CD8-positive, alpha-beta memory T cell (primary cell): ENCODE measurements at regions not wholly inside any gene's neighbourhood (a gene's known extent, or its start where the extent isn't known, plus 50 kb on each side); places are given as distances from the start of the nearest gene placed in this dataset.
"Not testable (repeated sequence)": the region's sequence is repeated elsewhere in the genome, so short reads cannot be mapped to it uniquely, and the experiment has no call there.

Experiments
- CTCF ChIA-PET: fragments of 350-600 bp; sonication (Branson Sonifier 250); formaldehyde crosslinking; loops from one replicate; lab custom pipeline; 2021; ENCODE audit warnings: antibody characterized with exemption; lab: Charles Lee
- POLR2A ChIA-PET: fragments of 350-600 bp; sonication (Branson Sonifier 250); formaldehyde crosslinking; loops from one replicate; lab custom pipeline; 2021; ENCODE audit warnings: antibody characterized with exemption; lab: Charles Lee
- DNase-seq, 5 donors: peaks; one replicate each; pipeline versions ENCODE4 v3.0.0 to v3.0.0-alpha.2; 2020 to 2022; ENCODE audit warnings: mixed read lengths in 1 of 5
- H3K27ac ChIP-seq: one replicate; pipeline ENCODE4 v1.7.0; 2013; ENCODE audit warnings: low read depth, mild to moderate bottlenecking, low read length, moderate library complexity
- H3K27me3 ChIP-seq: 2 replicates; pipeline ENCODE4 v1.7.0; 2013; ENCODE audit warnings: low read length, mild to moderate bottlenecking; ENCODE audit not compliant: insufficient read depth, poor library complexity, severe bottlenecking
- H3K36me3 ChIP-seq: 2 replicates; pipeline ENCODE4 v1.7.0; 2013; ENCODE audit warnings: mild to moderate bottlenecking, low read length, moderate library complexity; ENCODE audit not compliant: insufficient read depth
- H3K4me1 ChIP-seq: 2 replicates; pipeline ENCODE4 v1.7.0; 2013; ENCODE audit warnings: mild to moderate bottlenecking, low read length, moderate library complexity; ENCODE audit not compliant: insufficient read depth
- H3K4me3 ChIP-seq: 2 replicates; pipeline ENCODE4 v1.7.0; 2013; ENCODE audit warnings: mild to moderate bottlenecking, low read length
- H3K9me3 ChIP-seq: 2 replicates; pipeline ENCODE4 v1.7.0; 2013; ENCODE audit warnings: mild to moderate bottlenecking, low read length
- H3K27ac Mint-ChIP-seq, 8 donors: one replicate each; pipeline ENCODE4 v1.8.0; 2020 to 2021; ENCODE audit warnings: mixed read lengths in 8 of 8, mild to moderate bottlenecking in 6 of 8, inconsistent platforms in 3 of 8, moderate library complexity in 3 of 8
- H3K27me3 Mint-ChIP-seq, 2 donors: one replicate each; pipeline ENCODE4 v1.8.0; 2020 to 2021; ENCODE audit warnings: mixed read lengths in 2 of 2, mild to moderate bottlenecking in 1 of 2, moderate library complexity in 1 of 2
- H3K36me3 Mint-ChIP-seq, 3 donors: one replicate each; pipeline ENCODE4 v1.8.0; 2020 to 2021; ENCODE audit warnings: mixed read lengths in 3 of 3, inconsistent platforms in 1 of 3, mild to moderate bottlenecking in 1 of 3
- H3K4me1 Mint-ChIP-seq, 3 donors: one replicate each; pipeline ENCODE4 v1.8.0; 2020 to 2021; ENCODE audit warnings: mixed read lengths in 3 of 3, inconsistent platforms in 1 of 3, mild to moderate bottlenecking in 1 of 3
- H3K4me3 Mint-ChIP-seq, 7 donors: one replicate each; pipeline ENCODE4 v1.8.0; 2020 to 2021; ENCODE audit warnings: mixed read lengths in 7 of 7, mild to moderate bottlenecking in 6 of 7, moderate library complexity in 4 of 7, inconsistent platforms in 2 of 7
- H3K9me3 Mint-ChIP-seq, 5 donors: one replicate each; pipeline ENCODE4 v1.8.0; 2020 to 2022; ENCODE audit warnings: mixed read lengths in 5 of 5, mild to moderate bottlenecking in 3 of 5, moderate library complexity in 2 of 5, inconsistent platforms in 1 of 5

DNA sequence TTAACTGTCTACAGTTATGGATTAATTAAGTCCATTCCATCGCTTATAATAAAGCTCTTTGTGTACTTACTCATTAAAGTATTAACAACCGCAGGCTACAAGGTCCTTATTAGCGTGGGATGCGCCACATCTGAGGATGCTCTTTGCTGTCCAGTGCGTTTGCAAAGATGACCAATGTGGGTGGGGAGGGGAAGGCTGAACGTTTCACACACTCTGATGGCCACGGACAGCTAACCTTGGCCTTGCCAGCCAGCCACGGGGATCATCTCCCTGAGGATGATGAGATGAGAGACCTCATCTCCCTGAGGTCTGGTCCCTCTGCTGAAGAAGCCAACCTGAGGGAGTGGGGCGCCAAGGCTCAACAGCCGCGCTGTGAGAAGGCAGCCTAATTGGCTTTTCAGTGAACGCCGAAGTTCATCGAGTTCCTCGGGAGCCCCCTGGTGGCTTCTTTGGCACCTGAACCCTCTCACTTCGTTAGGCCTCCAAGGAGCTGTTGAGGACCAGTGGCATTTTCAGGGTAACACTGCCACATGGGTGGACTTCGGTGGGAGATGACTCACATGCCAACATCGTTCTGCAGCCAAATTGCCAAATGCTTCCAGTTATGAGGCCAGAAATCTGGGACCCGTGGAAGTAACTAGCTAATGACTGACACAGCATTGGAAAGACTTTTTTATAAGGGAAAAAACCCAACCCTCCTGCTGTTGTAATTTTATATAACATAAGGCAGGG, 69.3 kb upstream of the SEC11C start:
- no peak overlapping the region for H3K4me3 Mint-ChIP-seq
- ChIA-PET POLR2A (no interaction called here), CTCF (interaction anchor here (0.6 to 2.6 kb wide), 18 partner anchors 9 to 379 kb away, joined by 3 to 22 read pairs (median 3); no protein-coding TSS in a partner anchor)
- no peaks in the 10 kb centered on the region for H3K36me3 Mint-ChIP-seq
- Histone ChIP-seq H3K27ac (no peak overlapping the region), H3K27me3 (no peaks in the 10 kb centered on the region), H3K4me1 (no peaks in the 10 kb centered on the region), H3K9me3 (no peaks in the 10 kb centered on the region), H3K4me3 (no peak overlapping the region), H3K36me3 (no peaks in the 10 kb centered on the region)
- no peaks in the 10 kb centered on the region for H3K9me3 Mint-ChIP-seq
- no peak overlapping the region for H3K27ac Mint-ChIP-seq
- DNase-seq: peak; percentile 38 to 74 (median 58)
- no peaks in the 10 kb centered on the region for H3K4me1 Mint-ChIP-seq
- H3K27me3 Mint-ChIP-seq: peaks cover 0 to 3% of the 10 kb centered on the region in 2 donors

DNA sequence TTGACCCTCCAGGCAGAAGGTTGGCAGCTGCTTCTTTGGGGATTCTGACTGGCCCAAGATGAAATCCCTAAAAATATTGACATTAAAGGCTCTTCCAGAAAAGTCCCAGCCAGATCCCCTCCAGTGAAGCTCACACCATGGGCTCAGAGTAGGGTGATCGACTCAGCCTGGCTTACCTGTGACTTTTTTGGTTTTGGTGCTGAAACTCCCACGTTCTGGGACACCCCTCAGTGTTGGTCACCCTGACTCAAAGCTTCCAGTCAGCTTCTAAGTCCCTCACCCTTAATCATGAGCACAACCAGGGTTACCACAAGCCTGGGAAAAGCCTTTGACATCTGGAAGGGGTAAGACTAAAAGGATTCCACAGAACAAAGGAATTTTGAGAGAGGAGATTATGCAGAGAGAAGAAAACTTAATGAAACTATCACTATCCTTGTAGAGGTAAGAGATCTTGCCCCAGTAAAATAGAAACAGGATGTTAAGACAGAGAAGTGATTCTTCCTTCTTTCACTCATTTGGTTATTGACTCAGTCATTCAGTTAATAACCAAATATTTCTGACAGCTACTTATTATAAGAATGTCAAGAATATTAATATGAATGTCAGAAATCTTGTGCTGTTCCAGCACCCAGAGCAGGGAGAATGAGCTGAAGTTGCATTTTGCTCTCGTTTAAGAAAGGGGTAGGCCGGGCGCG, 66.8 kb upstream of the SEC11C start:
- Mint-ChIP-seq H3K4me1 (no peaks in the 10 kb centered on the region), H3K4me3 (no peak overlapping the region), H3K9me3 (no peaks in the 10 kb centered on the region), H3K27me3 (peaks cover 1 to 9% of the 10 kb centered on the region in 2 donors), H3K36me3 (no peaks in the 10 kb centered on the region), H3K27ac (no peak overlapping the region)
- no peaks in the 10 kb centered on the region for H3K4me1 ChIP-seq
- ChIA-PET POLR2A (no interaction called here), CTCF (interaction anchor here (0.7 to 1.7 kb wide), 4 partner anchors 11 to 305 kb away, joined by 4 to 5 read pairs (median 4); no protein-coding TSS in a partner anchor)
- H3K27me3 ChIP-seq: no peaks in the 10 kb centered on the region
- no peak overlapping the region for H3K4me3 ChIP-seq
- no peaks in the 10 kb centered on the region for H3K36me3 ChIP-seq
- no peak for DNase-seq
- no peak overlapping the region for H3K27ac ChIP-seq
- H3K9me3 ChIP-seq: no peaks in the 10 kb centered on the region

DNA sequence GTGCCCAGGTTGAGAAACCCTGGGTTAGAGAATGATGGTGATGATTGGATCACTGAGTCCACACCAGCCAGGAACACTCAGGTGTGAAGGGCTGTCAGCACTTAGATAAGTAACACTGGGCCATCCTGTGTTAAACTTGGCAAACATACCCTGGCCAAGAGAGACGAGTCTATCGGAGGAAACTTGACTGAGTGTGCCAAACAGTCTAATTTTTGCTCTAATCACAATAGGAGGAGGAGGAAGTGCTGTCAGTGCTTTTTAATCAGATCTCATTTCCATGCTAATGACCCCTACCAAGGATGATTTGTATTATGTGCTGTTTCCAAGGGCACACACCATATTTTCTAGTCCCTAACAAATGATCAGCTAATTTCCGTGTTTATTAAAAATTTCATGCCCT, 63.8 kb upstream of the SEC11C start:
- no peak for DNase-seq
- Histone ChIP-seq H3K9me3 (no peaks in the 10 kb centered on the region), H3K27me3 (no peaks in the 10 kb centered on the region), H3K36me3 (no peaks in the 10 kb centered on the region), H3K27ac (no peak overlapping the region), H3K4me1 (no peaks in the 10 kb centered on the region), H3K4me3 (no peak overlapping the region)
- Mint-ChIP-seq H3K9me3 (no peaks in the 10 kb centered on the region), H3K27ac (no peak overlapping the region), H3K36me3 (no peaks in the 10 kb centered on the region), H3K4me3 (no peak overlapping the region), H3K4me1 (no peaks in the 10 kb centered on the region), H3K27me3 (peaks cover 7 to 16% of the 10 kb centered on the region in 2 donors)
- CTCF ChIA-PET: no interaction called here
- POLR2A ChIA-PET: no interaction called here

DNA sequence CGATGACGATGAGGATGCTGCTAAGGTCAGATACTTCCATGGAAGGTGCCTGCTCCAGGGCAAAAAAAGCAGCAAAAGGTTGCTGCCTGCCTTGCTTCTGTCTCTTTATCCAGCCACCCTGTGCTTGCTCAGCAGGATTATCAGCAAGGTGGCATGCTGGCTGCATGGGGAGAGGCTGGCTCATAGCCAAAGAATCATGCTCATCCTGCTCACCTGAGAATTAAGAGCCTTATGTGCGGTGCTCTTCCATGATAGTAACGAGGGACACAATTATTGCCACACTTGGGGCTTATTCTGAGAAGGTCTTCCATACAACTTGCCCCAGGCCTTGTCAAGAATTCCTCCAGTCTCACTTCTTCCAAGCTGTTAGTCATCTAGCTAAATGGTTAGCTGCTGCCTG, 60.4 kb upstream of the SEC11C start:
- DNase-seq: no peak
- CTCF ChIA-PET: interaction anchor here (1.2 kb wide), 1 partner anchor 323 kb away, joined by 3 read pairs; no protein-coding TSS in a partner anchor

DNA sequence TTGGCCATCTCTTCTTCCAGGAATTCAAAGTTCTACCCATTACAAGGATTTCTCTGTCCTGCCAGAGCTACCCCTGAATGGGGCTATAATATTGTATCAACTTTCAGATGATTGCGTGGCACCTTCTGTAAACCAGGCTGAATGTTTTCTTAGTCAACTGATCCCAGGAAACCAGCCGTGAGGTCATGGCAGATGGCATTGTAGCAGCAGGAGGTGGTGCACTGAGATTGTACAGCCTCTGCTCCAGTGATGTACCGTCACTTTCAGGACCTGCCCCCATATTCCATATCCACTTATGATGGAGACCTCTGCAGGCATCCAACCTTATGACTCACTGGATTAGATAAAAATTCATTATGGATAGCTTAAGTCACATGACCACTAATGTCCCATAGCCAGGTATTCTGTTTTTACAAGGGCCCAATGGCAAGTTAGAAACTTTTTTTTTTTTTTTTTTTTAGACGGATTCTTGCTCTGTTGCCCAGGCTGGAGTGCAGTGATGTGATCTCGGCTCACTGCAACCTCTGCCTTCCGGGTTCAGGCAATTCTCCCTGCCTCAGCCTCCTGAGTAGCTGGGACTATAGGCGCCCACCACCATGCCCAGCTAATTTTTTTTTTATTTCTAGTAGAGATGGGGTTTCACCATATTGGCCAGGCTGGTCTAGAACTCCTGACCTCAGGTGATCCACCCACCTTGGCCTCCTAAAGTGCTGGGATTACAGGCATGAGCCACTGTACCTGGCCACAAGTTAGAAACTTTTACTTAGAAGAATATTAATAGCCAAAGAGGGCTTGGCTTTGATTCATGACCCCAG, 59.8 kb upstream of the SEC11C start:
- POLR2A ChIA-PET, H3K4me1 Mint-ChIP-seq, H3K27ac ChIP-seq: not testable (repeated sequence)

More for the DNA sequence above, 60.4 kb upstream of the SEC11C start:
- no peak overlapping the region for H3K27ac ChIP-seq
- no peaks in the 10 kb centered on the region for H3K4me1 ChIP-seq
- no peak overlapping the region for H3K27ac Mint-ChIP-seq
- no peak overlapping the region for H3K4me3 Mint-ChIP-seq
- H3K4me1 Mint-ChIP-seq: peaks cover 4 to 5% (median 4%) of the 10 kb centered on the region in 3 donors
- peaks cover 19 to 34% of the 10 kb centered on the region in 2 donors for H3K27me3 Mint-ChIP-seq
- no peaks in the 10 kb centered on the region for H3K9me3 Mint-ChIP-seq
- H3K36me3 Mint-ChIP-seq: no peaks in the 10 kb centered on the region
- peaks cover 4% of the 10 kb centered on the region for H3K27me3 ChIP-seq
- H3K36me3 ChIP-seq: no peaks in the 10 kb centered on the region
- no peaks in the 10 kb centered on the region for H3K9me3 ChIP-seq
- H3K4me3 ChIP-seq: no peak overlapping the region
- POLR2A ChIA-PET: no interaction called here

DNA sequence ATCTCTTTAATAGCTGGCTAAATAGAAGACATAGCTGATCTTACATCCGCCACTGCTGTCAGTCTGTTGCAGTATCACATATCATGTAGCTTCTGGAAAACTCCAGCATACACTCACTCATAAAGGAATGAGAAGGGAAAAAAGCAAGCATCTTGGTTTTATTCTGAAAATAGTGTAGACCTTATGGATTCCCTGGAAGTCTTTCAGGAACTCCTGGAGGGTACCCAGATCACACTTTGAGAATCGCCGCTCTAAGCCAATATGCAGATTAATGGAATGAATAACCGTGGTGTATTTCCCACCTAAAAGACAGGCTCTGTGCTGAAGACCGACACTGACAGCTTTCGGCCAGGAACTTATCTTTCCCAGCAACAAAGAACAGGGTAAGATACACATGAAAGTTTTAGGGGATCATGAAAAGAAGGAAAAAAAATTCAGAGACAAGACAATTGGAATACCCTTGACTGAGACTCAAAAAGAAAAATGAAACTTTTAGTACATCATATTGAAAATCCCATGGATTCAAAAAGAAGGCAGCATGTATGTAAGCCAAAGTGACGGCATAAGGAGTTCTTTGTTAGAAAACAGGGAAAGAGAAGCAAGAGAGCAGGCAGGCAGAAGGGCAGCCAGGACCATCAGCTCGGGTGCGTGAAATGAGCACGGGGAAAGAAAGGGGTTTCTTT, 56.4 kb upstream of the SEC11C start:
- H3K4me1 Mint-ChIP-seq: peaks cover 5 to 6% (median 6%) of the 10 kb centered on the region in 3 donors
- H3K4me3 Mint-ChIP-seq: no peak overlapping the region
- DNase-seq: no peak
- POLR2A ChIA-PET: no interaction called here
- CTCF ChIA-PET: interaction anchor here (1.1 to 3.4 kb wide), 5 partner anchors 11 to 309 kb away, joined by 3 to 13 read pairs (median 5); no protein-coding TSS in a partner anchor
- H3K4me3 ChIP-seq: no peak overlapping the region
- H3K27ac ChIP-seq: no peak overlapping the region
- H3K4me1 ChIP-seq: no peaks in the 10 kb centered on the region
- H3K27me3 Mint-ChIP-seq: peaks cover 26 to 31% of the 10 kb centered on the region in 2 donors
- H3K36me3 Mint-ChIP-seq: no peaks in the 10 kb centered on the region
- peak overlapping the region in 1 of 8 donors; percentile 32 for H3K27ac Mint-ChIP-seq
- H3K27me3 ChIP-seq: peaks cover 4% of the 10 kb centered on the region
- no peaks in the 10 kb centered on the region for H3K36me3 ChIP-seq
- H3K9me3 Mint-ChIP-seq: no peaks in the 10 kb centered on the region
- H3K9me3 ChIP-seq: no peaks in the 10 kb centered on the region

More for the DNA sequence above, 59.8 kb upstream of the SEC11C start:
- H3K4me1 ChIP-seq, H3K4me3 ChIP-seq, H3K9me3 ChIP-seq, H3K9me3 Mint-ChIP-seq, H3K27ac Mint-ChIP-seq, H3K4me3 Mint-ChIP-seq, DNase-seq, H3K36me3 ChIP-seq, H3K27me3 ChIP-seq, H3K36me3 Mint-ChIP-seq: not testable (repeated sequence)
- peaks cover 20 to 35% of the 10 kb centered on the region in 2 donors for H3K27me3 Mint-ChIP-seq
- CTCF ChIA-PET: interaction anchor here (1.8 kb wide), 1 partner anchor 9 kb away, joined by 7 read pairs; no protein-coding TSS in a partner anchor

DNA sequence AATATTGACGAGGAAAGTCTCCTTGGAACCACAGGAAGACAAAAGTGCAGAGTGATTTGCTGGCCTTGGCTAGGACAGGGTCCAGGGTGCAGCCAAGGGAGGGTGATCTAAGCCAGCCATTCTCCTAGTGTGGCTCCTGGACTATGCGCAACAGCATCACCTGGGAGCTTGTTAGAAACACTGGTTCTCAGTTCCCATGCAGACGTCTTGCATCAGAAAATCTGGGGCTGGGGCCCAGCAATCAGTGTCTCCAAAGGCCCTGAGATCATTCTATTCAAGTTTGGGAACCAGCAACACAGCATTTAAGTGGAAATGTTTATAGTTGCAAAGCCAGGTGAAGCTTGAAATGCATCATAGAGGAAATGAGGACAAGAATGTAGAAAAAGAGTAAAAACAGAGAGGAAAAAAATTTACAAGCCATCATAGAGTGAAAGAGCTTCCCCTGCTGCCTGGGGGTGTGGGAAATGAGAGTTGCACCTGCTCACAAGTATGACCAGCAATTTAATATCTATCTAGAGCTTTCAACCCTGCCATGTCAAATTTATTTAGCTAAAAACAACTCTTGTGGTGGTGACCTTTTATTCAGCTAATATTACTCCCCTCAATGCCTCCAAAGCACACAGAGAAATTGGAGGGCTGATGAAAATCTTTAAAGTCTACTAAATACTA, 54.4 kb upstream of the SEC11C start:
- H3K4me1 Mint-ChIP-seq: peaks cover 5 to 6% (median 6%) of the 10 kb centered on the region in 3 donors
- no peak overlapping the region for H3K27ac Mint-ChIP-seq
- CTCF ChIA-PET: interaction anchor here (0.8 to 3.4 kb wide), 6 partner anchors 15 to 317 kb away, joined by 3 to 13 read pairs (median 5); no protein-coding TSS in a partner anchor
- no peak overlapping the region for H3K4me3 Mint-ChIP-seq
- Histone ChIP-seq H3K36me3 (no peaks in the 10 kb centered on the region), H3K4me3 (no peak overlapping the region), H3K4me1 (no peaks in the 10 kb centered on the region), H3K9me3 (no peaks in the 10 kb centered on the region), H3K27ac (no peak overlapping the region), H3K27me3 (peaks cover 4% of the 10 kb centered on the region)
- H3K9me3 Mint-ChIP-seq: no peaks in the 10 kb centered on the region
- no peak for DNase-seq
- peaks cover 27 to 39% of the 10 kb centered on the region in 2 donors for H3K27me3 Mint-ChIP-seq
- POLR2A ChIA-PET: no interaction called here
- no peaks in the 10 kb centered on the region for H3K36me3 Mint-ChIP-seq
